Activated T-helper 17 cell treated with anti-CD3 and anti-CD28 coated beads, Interleukin-2, amount 50 U/mL, for 72 hours (primary cell): ENCODE measurements at regions not wholly inside any gene's neighbourhood (a gene's known extent, or its start where the extent isn't known, plus 50 kb on each side); places are given as distances from the start of the nearest gene placed in this dataset.

ENCODE experiments used
- ATAC-seq: fragments of 150-1000 bp; cut with Tn5 transposase; replicated peaks from 2 replicates; pipeline ENCODE4 v1.10.0; 2021; ENCODE audit warnings: mild to moderate bottlenecking, moderate library complexity
- H3K27ac Mint-ChIP-seq: one replicate; pipeline ENCODE4 v1.8.0; 2022; ENCODE audit warnings: mixed read lengths
- H3K27me3 Mint-ChIP-seq: one replicate; pipeline ENCODE4 v1.8.0; 2022; ENCODE audit warnings: mixed read lengths
- H3K36me3 Mint-ChIP-seq: one replicate; pipeline ENCODE4 v1.8.0; 2022; ENCODE audit warnings: low read depth, mild to moderate bottlenecking, mixed read lengths
- H3K4me1 Mint-ChIP-seq: one replicate; pipeline ENCODE4 v1.8.0; 2022; ENCODE audit warnings: mixed read lengths
- H3K4me3 Mint-ChIP-seq: one replicate; pipeline ENCODE4 v1.8.0; 2022; ENCODE audit warnings: mild to moderate bottlenecking, mixed read lengths
- H3K9me3 Mint-ChIP-seq: one replicate; pipeline ENCODE4 v1.8.0; 2022; ENCODE audit warnings: mixed read lengths

- no peaks in the 10 kb centered on the region for H3K4me1 Mint-ChIP-seq
- no peak overlapping the region for H3K4me3 Mint-ChIP-seq
- H3K27me3 Mint-ChIP-seq = no peaks in the 10 kb centered on the region
- H3K36me3 Mint-ChIP-seq = no peaks in the 10 kb centered on the region
- H3K9me3 Mint-ChIP-seq = no peaks in the 10 kb centered on the region
- no peak for ATAC-seq
- H3K27ac Mint-ChIP-seq = no peak overlapping the region
Observed at GRCh38 chr20:7432612-7433011, 507.6 kb downstream of the HAO1 start.

GRCh38 chr20:7437311-7437710, 502.9 kb downstream of the HAO1 start:
- H3K27ac Mint-ChIP-seq = no peak overlapping the region
- H3K27me3 Mint-ChIP-seq = no peaks in the 10 kb centered on the region
- ATAC-seq = no peak
- no peaks in the 10 kb centered on the region for H3K4me1 Mint-ChIP-seq
- no peaks in the 10 kb centered on the region for H3K36me3 Mint-ChIP-seq
- no peak overlapping the region for H3K4me3 Mint-ChIP-seq
- peaks cover 6% of the 10 kb centered on the region for H3K9me3 Mint-ChIP-seq

- no peak for ATAC-seq
- no peaks in the 10 kb centered on the region for H3K27me3 Mint-ChIP-seq
- H3K9me3 Mint-ChIP-seq = peaks cover 20% of the 10 kb centered on the region
- no peaks in the 10 kb centered on the region for H3K36me3 Mint-ChIP-seq
- H3K4me1 Mint-ChIP-seq = no peaks in the 10 kb centered on the region
- H3K4me3 Mint-ChIP-seq = no peak overlapping the region
- H3K27ac Mint-ChIP-seq = no peak overlapping the region
Observed at GRCh38 chr20:7449269-7449668, 491.0 kb downstream of the HAO1 start.

GRCh38 chr20:7452890-7453289, 487.4 kb downstream of the HAO1 start:
- no peak for ATAC-seq
- no peaks in the 10 kb centered on the region for H3K27me3 Mint-ChIP-seq
- peaks cover 6% of the 10 kb centered on the region for H3K9me3 Mint-ChIP-seq
- no peaks in the 10 kb centered on the region for H3K4me1 Mint-ChIP-seq
- H3K4me3 Mint-ChIP-seq = no peak overlapping the region
- H3K36me3 Mint-ChIP-seq = no peaks in the 10 kb centered on the region
- H3K27ac Mint-ChIP-seq = no peak overlapping the region

- ATAC-seq = no peak
- no peaks in the 10 kb centered on the region for H3K36me3 Mint-ChIP-seq
- no peaks in the 10 kb centered on the region for H3K4me1 Mint-ChIP-seq
- no peaks in the 10 kb centered on the region for H3K27me3 Mint-ChIP-seq
- H3K9me3 Mint-ChIP-seq = peaks cover 6% of the 10 kb centered on the region
- H3K27ac Mint-ChIP-seq = no peak overlapping the region
- no peak overlapping the region for H3K4me3 Mint-ChIP-seq
Observed at GRCh38 chr20:7454047-7454446, 486.2 kb downstream of the HAO1 start.

- Mint-ChIP-seq H3K27me3 (no peaks in the 10 kb centered on the region), H3K4me3 (no peak overlapping the region), H3K36me3 (no peaks in the 10 kb centered on the region), H3K27ac (no peak overlapping the region), H3K9me3 (peaks cover 14% of the 10 kb centered on the region), H3K4me1 (no peaks in the 10 kb centered on the region)
- no peak for ATAC-seq
Observed at GRCh38 chr20:7458459-7458858, 481.8 kb downstream of the HAO1 start.

GRCh38 chr20:7459083-7459482, 481.2 kb downstream of the HAO1 start:
- Mint-ChIP-seq H3K27me3 (no peaks in the 10 kb centered on the region), H3K9me3 (peaks cover 14% of the 10 kb centered on the region), H3K27ac (no peak overlapping the region), H3K4me3 (no peak overlapping the region), H3K4me1 (no peaks in the 10 kb centered on the region), H3K36me3 (no peaks in the 10 kb centered on the region)
- no peak for ATAC-seq

- H3K27me3 Mint-ChIP-seq = no peaks in the 10 kb centered on the region
- H3K36me3 Mint-ChIP-seq = no peaks in the 10 kb centered on the region
- no peak overlapping the region for H3K27ac Mint-ChIP-seq
- H3K9me3 Mint-ChIP-seq = peaks cover 22% of the 10 kb centered on the region
- H3K4me3 Mint-ChIP-seq = no peak overlapping the region
- no peaks in the 10 kb centered on the region for H3K4me1 Mint-ChIP-seq
- ATAC-seq = no peak
Observed at GRCh38 chr20:7463290-7463689, 477.0 kb downstream of the HAO1 start.

GRCh38 chr20:7470912-7471311, 469.3 kb downstream of the HAO1 start:
- no peak overlapping the region for H3K27ac Mint-ChIP-seq
- no peak for ATAC-seq
- no peaks in the 10 kb centered on the region for H3K4me1 Mint-ChIP-seq
- no peak overlapping the region for H3K4me3 Mint-ChIP-seq
- H3K36me3 Mint-ChIP-seq = no peaks in the 10 kb centered on the region
- no peaks in the 10 kb centered on the region for H3K27me3 Mint-ChIP-seq
- peaks cover 7% of the 10 kb centered on the region for H3K9me3 Mint-ChIP-seq

- no peaks in the 10 kb centered on the region for H3K36me3 Mint-ChIP-seq
- no peak overlapping the region for H3K27ac Mint-ChIP-seq
- no peaks in the 10 kb centered on the region for H3K27me3 Mint-ChIP-seq
- peaks cover 9% of the 10 kb centered on the region for H3K9me3 Mint-ChIP-seq
- no peak overlapping the region for H3K4me3 Mint-ChIP-seq
- no peaks in the 10 kb centered on the region for H3K4me1 Mint-ChIP-seq
- ATAC-seq = no peak
Observed at GRCh38 chr20:7490288-7490687, 450.0 kb downstream of the HAO1 start.

GRCh38 chr20:7492257-7492656, 448.0 kb downstream of the HAO1 start:
- H3K4me1 Mint-ChIP-seq = no peaks in the 10 kb centered on the region
- H3K27me3 Mint-ChIP-seq = no peaks in the 10 kb centered on the region
- no peak overlapping the region for H3K4me3 Mint-ChIP-seq
- H3K36me3 Mint-ChIP-seq = no peaks in the 10 kb centered on the region
- no peak for ATAC-seq
- H3K9me3 Mint-ChIP-seq = peaks cover 9% of the 10 kb centered on the region
- H3K27ac Mint-ChIP-seq = no peak overlapping the region

GRCh38 chr20:7493311-7493710, 446.9 kb downstream of the HAO1 start:
- H3K27me3 Mint-ChIP-seq = no peaks in the 10 kb centered on the region
- peaks cover 5% of the 10 kb centered on the region for H3K9me3 Mint-ChIP-seq
- no peak overlapping the region for H3K27ac Mint-ChIP-seq
- no peaks in the 10 kb centered on the region for H3K4me1 Mint-ChIP-seq
- H3K4me3 Mint-ChIP-seq = no peak overlapping the region
- ATAC-seq = no peak
- H3K36me3 Mint-ChIP-seq = no peaks in the 10 kb centered on the region

- Mint-ChIP-seq H3K27ac (no peak overlapping the region), H3K36me3 (no peaks in the 10 kb centered on the region), H3K4me1 (no peaks in the 10 kb centered on the region), H3K4me3 (no peak overlapping the region), H3K27me3 (no peaks in the 10 kb centered on the region), H3K9me3 (peaks cover 9% of the 10 kb centered on the region)
- no peak for ATAC-seq
Observed at GRCh38 chr20:7496394-7496991, 443.8 kb downstream of the HAO1 start.

GRCh38 chr20:7497985-7498384, 442.3 kb downstream of the HAO1 start:
- H3K27me3 Mint-ChIP-seq = no peaks in the 10 kb centered on the region

GRCh38 chr20:7499201-7499600, 441.1 kb downstream of the HAO1 start:
- Mint-ChIP-seq H3K4me1 (no peaks in the 10 kb centered on the region), H3K36me3 (no peaks in the 10 kb centered on the region), H3K27me3 (no peaks in the 10 kb centered on the region), H3K9me3 (peaks cover 8% of the 10 kb centered on the region), H3K27ac (no peak overlapping the region), H3K4me3 (no peak overlapping the region)
- no peak for ATAC-seq

More at GRCh38 chr20:7497985-7498384, 442.3 kb downstream of the HAO1 start:
- H3K36me3 Mint-ChIP-seq = no peaks in the 10 kb centered on the region
- peaks cover 9% of the 10 kb centered on the region for H3K9me3 Mint-ChIP-seq
- no peak for ATAC-seq
- no peaks in the 10 kb centered on the region for H3K4me1 Mint-ChIP-seq
- no peak overlapping the region for H3K27ac Mint-ChIP-seq
- no peak overlapping the region for H3K4me3 Mint-ChIP-seq

GRCh38 chr20:7500231-7500663, 440.0 kb downstream of the HAO1 start:
- ATAC-seq = no peak
- peaks cover 4% of the 10 kb centered on the region for H3K9me3 Mint-ChIP-seq
- no peaks in the 10 kb centered on the region for H3K36me3 Mint-ChIP-seq
- H3K4me1 Mint-ChIP-seq = no peaks in the 10 kb centered on the region
- H3K27me3 Mint-ChIP-seq = no peaks in the 10 kb centered on the region
- H3K4me3 Mint-ChIP-seq = no peak overlapping the region
- no peak overlapping the region for H3K27ac Mint-ChIP-seq
